ENCODE measurements at regions not wholly inside any gene's neighbourhood (a gene's known extent, or its start where the extent isn't known, plus 50 kb on each side); places are given as distances from the start of the nearest gene placed in this dataset.

DNA sequence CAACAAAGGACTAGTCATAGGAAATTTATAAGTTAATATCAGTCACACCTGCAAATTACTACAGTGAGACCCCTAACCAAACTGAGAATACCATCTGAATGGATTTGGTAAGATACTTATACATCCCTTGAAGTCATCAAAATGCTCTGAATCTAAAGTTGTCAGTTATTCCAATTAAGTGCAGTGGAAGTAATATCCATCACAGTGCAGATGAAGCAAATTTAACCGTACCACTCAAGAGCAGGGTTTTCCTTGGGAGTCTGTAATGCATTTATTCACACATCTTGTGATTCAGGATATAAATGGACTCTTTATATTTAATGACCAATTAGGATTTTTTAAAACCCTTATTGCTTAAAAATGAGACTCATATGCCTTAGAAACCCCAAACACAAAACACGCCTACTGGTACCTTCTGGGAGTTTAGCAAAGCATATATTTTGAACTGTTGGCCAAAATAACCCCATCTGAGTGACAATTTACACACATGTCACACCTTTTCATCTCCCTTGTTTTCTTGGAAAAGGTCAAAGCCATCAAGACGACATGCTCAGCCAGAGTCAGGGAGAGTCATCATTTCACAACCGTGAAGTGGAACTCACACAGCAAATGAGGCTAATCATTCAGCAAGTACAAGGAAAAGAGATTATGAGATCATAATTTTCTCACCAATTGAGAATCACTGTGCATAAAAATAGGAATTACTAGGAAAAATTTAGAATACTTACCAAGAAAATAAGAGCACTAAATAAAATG is 303.7 kb downstream of the HNRNPD start:
- intact Hi-C loops (cut with micrococcal nuclease), result no loop called here
- Histone ChIP-seq H3K36me3 (ENCODE audit: control insufficient read depth, insufficient read depth, low read length) (no peaks in the 10 kb centered on the region), H3K9me3 (ENCODE audit: control insufficient read depth, insufficient read depth, low read length) (no peaks in the 10 kb centered on the region), H3K4me1 (ENCODE audit: control insufficient read depth, insufficient read depth, low read length) (no peaks in the 10 kb centered on the region), H3K27ac (ENCODE audit: low read length) (no peak overlapping the region), H3K27me3 (ENCODE audit: control insufficient read depth, insufficient read depth, low read length) (no peaks in the 10 kb centered on the region), H3K4me3 (ENCODE audit: low read length) (no peak overlapping the region)
- H3K27ac Mint-ChIP-seq, result no peak overlapping the region
- peaks cover 0 to 3% of the 10 kb centered on the region in 2 donors for H3K9me3 Mint-ChIP-seq
- H3K4me3 Mint-ChIP-seq, result no peak overlapping the region
- no peak for ATAC-seq
- no peaks in the 10 kb centered on the region for H3K36me3 Mint-ChIP-seq
- DNase-seq, result no peak
- H3K27me3 Mint-ChIP-seq (ENCODE audit: low read depth in 2 of 2), result peaks cover 0 to 6% of the 10 kb centered on the region in 2 donors
- no peaks in the 10 kb centered on the region for H3K4me1 Mint-ChIP-seq
- TF ChIP-seq, protein P1, sequence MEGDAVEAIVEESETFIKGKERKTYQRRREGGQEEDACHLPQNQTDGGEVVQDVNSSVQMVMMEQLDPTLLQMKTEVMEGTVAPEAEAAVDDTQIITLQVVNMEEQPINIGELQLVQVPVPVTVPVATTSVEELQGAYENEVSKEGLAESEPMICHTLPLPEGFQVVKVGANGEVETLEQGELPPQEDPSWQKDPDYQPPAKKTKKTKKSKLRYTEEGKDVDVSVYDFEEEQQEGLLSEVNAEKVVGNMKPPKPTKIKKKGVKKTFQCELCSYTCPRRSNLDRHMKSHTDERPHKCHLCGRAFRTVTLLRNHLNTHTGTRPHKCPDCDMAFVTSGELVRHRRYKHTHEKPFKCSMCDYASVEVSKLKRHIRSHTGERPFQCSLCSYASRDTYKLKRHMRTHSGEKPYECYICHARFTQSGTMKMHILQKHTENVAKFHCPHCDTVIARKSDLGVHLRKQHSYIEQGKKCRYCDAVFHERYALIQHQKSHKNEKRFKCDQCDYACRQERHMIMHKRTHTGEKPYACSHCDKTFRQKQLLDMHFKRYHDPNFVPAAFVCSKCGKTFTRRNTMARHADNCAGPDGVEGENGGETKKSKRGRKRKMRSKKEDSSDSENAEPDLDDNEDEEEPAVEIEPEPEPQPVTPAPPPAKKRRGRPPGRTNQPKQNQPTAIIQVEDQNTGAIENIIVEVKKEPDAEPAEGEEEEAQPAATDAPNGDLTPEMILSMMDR (IDR thresholded peaks at IDR 0.05), result no peak
- WGBS (ENCODE audit: insufficient coverage), result 89% methylated on average over 4 of the region's 4 CpGs

DNA sequence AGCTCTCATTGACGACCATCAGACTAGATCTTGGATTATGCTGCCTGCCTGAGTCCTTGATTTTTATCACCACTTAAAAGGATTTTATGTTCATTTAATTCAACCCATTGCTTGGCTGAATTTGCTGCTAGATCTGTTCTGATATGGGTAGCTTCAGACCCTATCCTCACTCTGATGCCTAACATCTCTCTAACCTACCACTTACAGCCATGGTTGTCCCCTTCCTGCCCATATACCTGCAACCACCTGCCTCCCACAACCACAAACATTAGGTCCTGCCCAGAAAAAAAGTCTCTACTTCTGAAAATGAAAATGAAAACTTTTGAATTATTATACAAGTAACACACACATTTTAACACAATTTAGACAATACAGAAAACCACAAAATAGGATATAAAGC is 310.8 kb downstream of the HNRNPD start:
- no peaks in the 10 kb centered on the region for H3K9me3 Mint-ChIP-seq
- ATAC-seq (no peak), DNase-seq (no peak)
- no peaks in the 10 kb centered on the region for H3K36me3 Mint-ChIP-seq
- Histone ChIP-seq H3K4me1 (ENCODE audit: control insufficient read depth, insufficient read depth, low read length) (no peaks in the 10 kb centered on the region), H3K9me3 (ENCODE audit: control insufficient read depth, insufficient read depth, low read length) (no peaks in the 10 kb centered on the region), H3K36me3 (ENCODE audit: control insufficient read depth, insufficient read depth, low read length) (no peaks in the 10 kb centered on the region), H3K27ac (ENCODE audit: low read length) (no peak overlapping the region), H3K4me3 (ENCODE audit: low read length) (no peak overlapping the region), H3K27me3 (ENCODE audit: control insufficient read depth, insufficient read depth, low read length) (no peaks in the 10 kb centered on the region)
- H3K4me1 Mint-ChIP-seq, result no peaks in the 10 kb centered on the region
- 60% methylated on average over 1 of the region's 1 CpG for WGBS (ENCODE audit: insufficient coverage)
- no peak overlapping the region for H3K4me3 Mint-ChIP-seq
- intact Hi-C loops (cut with micrococcal nuclease), result no loop called here
- H3K27ac Mint-ChIP-seq, result no peak overlapping the region
- H3K27me3 Mint-ChIP-seq (ENCODE audit: low read depth in 2 of 2), result peaks cover 0 to 6% of the 10 kb centered on the region in 2 donors
- TF ChIP-seq, protein P1 (IDR thresholded peaks at IDR 0.05), result no peak

DNA sequence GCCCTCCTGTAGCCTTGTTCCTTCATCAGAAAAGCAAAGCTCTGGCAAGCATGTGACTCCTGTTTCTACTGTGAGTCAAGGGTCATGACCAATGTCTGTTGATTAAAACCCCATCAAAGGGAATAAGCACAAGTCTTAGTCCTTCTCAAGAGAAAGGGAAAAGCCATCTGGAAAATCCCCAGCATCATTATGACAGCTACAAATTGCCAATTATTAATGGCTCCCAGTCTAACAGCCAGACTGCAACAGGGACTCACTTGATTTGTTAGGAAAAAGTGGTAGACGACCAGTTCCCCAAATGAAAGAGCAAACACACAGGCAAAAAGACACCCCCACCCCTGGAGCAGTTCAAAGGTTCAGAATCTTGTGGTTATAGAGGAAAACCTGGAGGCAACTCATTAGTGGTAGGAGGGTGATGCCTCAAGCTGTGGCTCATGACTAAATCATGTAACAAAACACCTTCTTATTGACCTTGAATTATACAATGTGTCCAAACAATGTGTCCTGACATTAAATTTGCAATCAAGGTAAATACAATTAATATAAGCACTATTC is 315.7 kb downstream of the HNRNPD start:
- Histone ChIP-seq H3K36me3 (ENCODE audit: control insufficient read depth, insufficient read depth, low read length) (no peaks in the 10 kb centered on the region), H3K27ac (ENCODE audit: low read length) (no peak overlapping the region), H3K9me3 (ENCODE audit: control insufficient read depth, insufficient read depth, low read length) (no peaks in the 10 kb centered on the region), H3K4me3 (ENCODE audit: low read length) (no peak overlapping the region), H3K4me1 (ENCODE audit: control insufficient read depth, insufficient read depth, low read length) (no peaks in the 10 kb centered on the region), H3K27me3 (ENCODE audit: control insufficient read depth, insufficient read depth, low read length) (no peaks in the 10 kb centered on the region)
- intact Hi-C loops (cut with micrococcal nuclease), result no loop called here
- Mint-ChIP-seq H3K4me3 (no peak overlapping the region), H3K36me3 (no peaks in the 10 kb centered on the region), H3K4me1 (no peaks in the 10 kb centered on the region), H3K27ac (no peak overlapping the region), H3K27me3 (ENCODE audit: low read depth in 2 of 2) (peaks cover under 1 to 3% of the 10 kb centered on the region in 2 donors), H3K9me3 (peaks cover 3 to 5% of the 10 kb centered on the region in 2 donors)
- TF ChIP-seq, protein P1 (IDR thresholded peaks at IDR 0.05), result no peak
- ATAC-seq (no peak), DNase-seq (no peak)
- no CpG with 5 or more reads among the region's 1 CpG for WGBS (ENCODE audit: insufficient coverage)

All from natural killer cell (primary cell).